Iris pigment epithelial cell (primary cell): ENCODE measurements at regions not wholly inside any gene's neighbourhood (a gene's known extent, or its start where the extent isn't known, plus 50 kb on each side); places are given as distances from the start of the nearest gene placed in this dataset.
"Not testable (repeated sequence)": the region's sequence is repeated elsewhere in the genome, so short reads cannot be mapped to it uniquely, and the experiment has no call there.

Source experiments
- DNase-seq: peaks from one replicate; pipeline ENCODE4 v3.0.0-alpha.2; 2011; ENCODE audit warnings: low read depth

DNA sequence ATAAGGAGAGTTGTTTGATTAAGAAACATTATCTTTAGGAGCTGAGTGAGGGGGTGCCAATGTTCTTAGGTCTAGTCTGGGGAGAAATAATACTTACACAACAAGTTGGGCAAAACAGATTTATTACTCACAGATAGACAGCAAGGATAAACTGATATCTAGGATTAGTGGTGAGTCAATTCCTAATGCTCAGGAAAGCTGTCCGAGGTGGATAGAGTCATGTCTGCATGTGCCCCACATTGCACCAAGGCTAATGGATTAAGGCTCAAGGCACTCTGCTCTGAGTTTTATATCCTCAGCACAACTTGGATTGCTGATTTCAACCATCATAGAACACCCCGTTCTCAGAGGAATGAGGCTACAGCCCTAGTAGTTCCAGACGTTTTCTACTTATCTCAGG lies 1042.3 kb downstream of the OTOL1 start:
- peak; percentile 65 for DNase-seq

DNA sequence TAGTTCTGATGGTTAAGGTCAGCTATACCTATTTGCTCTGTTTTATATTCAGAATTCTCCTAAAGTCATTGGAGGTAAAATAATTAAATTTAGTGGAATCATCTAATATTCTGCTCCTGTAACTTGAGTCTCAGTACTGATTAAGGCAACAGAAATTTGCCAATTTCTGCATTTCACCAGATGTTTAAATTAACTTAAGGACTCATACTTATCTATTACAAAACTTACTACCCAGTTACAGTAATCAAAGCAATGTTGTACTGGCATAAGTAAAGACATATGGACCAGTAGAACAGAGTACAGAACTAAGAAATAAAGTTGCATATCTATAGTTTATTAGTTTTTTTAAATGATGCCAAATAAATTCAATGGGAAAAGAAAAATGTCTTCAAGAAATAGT lies 1043.8 kb downstream of the OTOL1 start:
- no peak for DNase-seq

DNA sequence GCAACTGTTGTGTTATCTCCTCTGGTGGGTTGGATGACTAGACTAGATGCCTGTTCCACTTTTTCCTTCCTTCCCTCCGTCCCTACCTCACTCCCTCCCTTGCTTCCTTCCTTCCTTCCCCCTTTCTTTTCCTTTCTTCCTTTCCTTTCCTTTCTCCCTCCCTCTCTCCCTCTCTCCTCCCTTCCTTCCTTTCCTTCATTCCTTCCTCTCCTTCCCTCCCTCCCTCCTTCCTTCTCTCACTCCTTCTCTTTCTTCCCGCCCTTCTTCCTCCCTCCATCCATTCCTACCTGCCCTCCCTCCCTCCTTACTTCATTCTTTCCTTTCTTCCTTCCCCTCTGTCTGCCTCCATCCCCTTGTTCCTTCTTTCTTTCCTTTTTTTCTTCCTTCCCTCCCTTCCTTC lies 1045.3 kb downstream of the OTOL1 start:
- DNase-seq, result no peak

DNA sequence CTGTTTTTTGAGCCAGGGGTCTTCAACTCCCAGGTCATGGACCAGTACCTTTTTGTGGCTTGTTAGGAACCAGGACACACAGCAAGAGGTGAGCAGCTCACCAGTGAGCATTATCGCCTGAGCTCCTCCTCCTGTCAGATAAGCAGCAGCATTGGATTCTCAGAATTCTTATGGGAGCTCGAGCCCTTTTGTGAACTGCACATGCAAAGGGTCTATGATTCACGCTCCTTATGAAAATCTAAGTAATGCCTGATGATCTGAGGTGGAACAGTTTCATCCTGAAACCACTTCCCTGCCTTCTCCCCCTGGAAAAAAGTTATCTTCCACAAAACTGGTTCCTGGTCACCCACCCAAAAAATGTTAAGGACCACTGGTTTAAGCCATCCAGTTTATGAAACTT lies 1047.6 kb downstream of the OTOL1 start:
- no peak for DNase-seq

DNA sequence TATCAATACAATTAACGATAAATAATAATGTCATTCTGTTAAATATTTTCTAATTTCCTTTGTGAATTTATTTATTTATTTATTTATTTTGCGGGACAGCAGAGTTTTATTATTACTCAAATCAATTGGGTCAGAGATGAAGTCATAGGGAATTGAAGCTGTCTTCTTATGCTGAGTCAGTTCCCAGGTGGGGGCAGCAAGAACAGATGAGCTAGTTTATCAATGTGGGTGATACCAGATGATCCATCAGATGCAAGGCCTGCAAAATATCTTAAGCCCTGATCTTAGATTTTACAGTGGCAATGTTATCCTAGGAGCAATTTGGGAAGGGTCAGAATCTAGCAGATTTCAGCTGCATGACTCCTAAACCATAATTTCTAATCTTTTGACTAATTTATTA lies 1050.3 kb downstream of the OTOL1 start:
- no peak for DNase-seq

DNA sequence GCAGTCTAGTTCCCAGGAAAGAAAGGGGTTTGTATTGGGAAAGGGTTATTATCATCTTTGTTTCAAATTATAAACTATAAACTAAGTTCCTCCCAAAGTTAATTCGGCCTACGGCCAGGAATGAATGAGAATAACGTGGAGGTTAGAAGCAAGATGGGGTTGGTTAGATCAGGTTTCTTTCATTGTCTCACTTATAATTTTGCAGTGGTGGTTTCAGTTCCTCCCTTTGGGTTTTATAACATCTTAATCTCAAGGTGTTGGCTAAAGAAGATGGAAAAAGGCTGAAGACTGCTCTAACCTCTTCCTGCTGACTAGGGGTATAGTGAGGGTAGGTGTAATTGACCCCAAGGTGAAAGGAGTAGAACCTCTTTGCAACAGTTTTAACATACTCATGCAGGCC lies 1050.7 kb downstream of the OTOL1 start:
- DNase-seq, result no peak

DNA sequence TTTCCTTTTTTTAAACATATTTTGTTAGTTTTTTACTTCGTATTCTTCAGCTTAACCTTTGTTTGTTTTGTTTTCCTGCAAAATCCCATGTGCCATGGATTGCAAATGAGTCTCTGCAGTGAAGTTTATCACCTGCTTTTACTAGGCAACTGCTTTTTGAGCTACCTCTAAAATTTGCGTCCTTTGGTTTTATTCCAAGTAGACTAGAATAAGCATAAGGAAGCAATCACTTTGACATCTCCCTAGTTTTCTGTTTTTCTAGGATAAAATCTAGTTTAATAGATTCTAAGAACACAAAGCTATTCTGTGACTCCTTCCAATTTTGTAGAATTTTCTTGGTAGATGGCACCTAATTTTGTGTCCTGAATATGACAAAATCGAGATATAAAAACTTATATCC lies 1059.2 kb downstream of the OTOL1 start:
- no peak for DNase-seq

DNA sequence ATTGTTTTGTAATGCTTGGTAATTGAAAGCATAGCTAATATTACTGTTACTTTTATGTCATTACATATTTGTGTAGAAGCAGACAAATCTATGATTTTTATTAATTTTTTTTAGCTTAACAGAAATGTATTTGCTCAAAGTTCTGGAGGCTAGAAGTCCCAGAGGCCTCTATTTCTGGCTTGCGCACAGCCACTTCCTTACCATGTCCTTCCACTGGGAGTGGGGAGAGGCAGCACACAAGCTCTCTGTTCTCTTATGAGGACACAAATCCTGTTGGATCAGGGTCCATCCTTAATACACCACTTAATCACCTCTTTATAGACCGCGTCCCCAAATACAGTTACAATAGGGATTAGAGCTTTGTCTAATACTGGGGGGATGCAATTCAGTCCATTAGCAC lies 1061.4 kb downstream of the OTOL1 start:
- DNase-seq, result no peak

DNA sequence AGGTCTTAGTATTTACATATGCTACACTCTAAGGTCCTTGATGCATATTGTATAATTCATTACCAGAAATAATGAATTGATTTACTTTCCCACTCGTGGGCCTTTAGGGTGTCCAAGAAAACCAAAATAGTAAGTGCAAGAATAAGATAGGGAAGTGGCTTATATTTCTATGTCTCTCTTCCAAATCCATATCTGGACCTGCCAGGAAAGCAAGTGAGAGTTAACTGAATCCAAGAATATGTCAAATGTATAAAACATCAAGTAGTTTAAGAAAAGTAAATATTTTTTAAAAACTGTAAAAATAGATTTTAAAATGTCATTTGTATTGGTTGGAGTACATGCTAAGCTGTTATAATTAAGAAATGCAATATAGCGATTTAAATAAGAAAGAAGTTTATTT lies 1072.1 kb downstream of the OTOL1 start:
- no peak for DNase-seq

DNA sequence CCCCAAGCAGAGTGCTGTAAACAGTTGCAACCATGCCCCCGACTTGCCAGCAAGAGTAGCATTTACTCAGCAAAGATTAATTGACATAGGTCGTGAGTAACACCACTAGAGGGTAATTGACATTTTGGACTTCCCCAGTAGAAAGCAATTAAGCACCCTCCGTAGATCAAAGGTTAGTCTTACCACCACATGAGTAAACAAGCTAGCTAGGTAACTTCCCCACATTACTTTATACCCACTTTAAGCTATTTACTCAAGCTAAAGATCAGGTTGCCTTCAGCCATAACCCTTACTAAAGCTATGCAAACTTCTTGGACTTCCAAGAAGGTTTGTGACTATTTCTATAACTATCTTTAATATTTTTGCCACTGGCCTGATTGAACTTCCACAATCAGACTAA lies 1072.7 kb downstream of the OTOL1 start:
- DNase-seq, result no peak

DNA sequence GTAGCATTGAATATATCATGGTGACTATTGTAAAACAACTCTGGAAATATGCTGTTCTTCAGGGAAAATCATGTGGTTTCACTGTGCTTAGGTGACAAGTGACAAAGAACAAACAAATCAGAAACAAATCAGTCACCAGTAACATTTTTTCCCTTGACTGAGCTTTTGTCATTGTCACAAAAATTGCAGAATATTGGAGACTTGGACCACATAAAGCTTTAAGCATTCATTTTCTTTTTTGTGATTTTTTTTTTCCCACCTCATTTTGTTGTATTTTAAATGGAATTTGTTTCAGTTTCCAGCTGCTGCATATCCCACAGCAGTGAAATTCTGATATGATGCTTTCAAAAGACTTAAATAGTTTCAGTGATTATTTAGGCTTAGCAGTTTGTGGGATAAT lies 1088.4 kb downstream of the OTOL1 start:
- no peak for DNase-seq

DNA sequence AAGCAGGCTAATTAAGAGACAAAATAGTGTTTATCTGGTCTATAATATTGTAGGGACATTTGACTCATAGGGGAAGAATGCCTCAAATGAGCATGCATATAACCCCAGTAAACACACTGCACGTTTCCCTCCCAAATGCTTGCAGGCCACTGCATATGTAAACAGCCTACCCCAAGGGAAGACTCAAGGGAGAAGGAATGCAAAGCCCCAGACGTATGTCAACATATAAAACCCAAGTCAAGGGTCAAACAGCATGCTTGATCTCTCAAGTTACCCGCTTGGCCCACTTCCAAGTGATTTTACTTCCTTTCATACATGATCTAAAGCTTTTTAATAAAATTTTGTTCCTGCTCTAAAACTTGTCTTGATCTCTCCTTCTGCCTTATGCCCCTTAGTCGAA lies 1090.0 kb downstream of the OTOL1 start:
- peak; percentile 77 for DNase-seq

DNA sequence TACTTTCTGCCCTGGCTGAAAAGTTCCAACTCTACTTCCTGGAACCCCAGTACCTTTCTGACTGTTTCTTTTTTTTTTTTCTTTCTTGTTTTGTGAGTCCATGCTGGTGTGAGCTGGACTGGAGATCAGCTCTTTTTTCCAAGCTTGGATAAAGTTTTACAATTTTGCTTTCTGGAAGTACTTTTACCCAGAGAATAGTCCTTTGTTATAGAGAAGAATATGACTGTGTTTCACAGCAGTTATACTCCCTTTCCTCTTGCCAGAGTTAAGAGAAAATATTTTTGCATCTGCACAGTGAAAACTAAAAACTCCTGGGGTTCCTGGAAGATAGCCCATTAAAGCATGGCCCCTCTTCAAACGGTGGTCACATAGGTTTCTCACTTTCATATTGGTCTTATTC lies 1100.6 kb downstream of the OTOL1 start:
- DNase-seq, result no peak

DNA sequence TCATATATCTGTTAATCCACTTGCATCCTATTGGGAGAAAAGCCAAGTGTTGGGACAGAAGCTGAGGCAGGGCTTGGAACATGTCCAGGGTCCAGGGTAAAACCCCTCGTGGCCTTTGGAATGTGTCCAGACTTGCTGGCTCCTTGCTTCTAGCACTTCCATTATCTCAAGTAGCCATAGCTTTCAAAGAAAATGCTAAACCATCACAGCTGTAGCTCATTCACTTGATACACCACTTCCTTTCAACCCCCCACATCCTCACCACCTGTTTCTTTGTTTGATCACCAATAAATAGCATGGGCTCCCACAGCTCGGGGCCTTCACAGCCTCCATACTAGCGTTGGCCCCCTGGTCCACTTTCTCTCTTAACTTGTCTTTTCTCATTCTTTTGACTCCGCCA lies 1101.9 kb downstream of the OTOL1 start:
- DNase-seq, result peak; percentile 24

DNA sequence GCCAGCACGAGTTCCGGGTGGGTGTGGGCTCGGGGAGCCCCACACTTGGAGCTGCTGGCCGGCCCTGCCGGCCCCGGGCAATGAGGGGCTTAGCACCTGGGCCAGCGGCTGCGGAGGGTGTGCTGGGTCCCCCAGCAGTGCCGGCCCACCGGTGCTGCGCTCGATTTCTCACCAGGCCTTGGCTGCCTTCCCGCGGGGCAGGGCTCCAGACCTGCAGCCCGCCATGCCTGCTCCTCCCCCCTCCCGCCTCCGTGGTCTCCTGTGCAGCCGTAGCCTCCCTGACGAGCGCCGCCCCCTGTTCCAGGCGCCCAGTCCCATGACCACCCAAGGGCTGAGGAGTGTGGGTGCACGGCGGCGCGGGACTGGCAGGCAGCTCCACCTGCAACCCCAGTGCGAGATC lies 1103.1 kb downstream of the OTOL1 start:
- DNase-seq, result not testable (repeated sequence)

DNA sequence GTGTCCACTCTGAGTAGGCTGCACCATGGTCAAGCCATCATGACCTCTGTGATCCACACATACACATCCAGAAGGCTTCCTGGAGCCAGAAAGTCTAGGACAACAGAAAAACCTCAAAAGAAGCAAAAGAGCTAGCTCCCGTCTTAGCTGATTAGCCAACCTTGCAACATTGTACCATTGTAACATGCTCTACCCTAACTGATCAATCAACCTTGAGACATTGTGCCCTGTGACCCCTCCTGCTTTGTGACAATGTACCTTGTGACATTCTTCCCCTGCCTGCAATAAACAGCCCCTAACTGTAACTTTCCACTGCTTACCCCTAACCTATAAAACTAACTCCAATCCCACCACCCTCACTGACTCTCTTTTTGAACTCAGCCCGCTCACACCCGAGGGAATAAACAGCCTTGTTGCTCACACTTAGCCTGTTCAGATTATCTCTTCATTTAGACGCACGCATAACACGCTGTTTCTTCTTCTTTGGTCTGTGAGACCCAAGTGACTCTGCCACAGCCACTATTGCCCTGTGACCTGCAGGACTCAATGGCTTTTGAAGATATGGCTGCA lies 1104.6 kb downstream of the OTOL1 start:
- DNase-seq, result no peak

DNA sequence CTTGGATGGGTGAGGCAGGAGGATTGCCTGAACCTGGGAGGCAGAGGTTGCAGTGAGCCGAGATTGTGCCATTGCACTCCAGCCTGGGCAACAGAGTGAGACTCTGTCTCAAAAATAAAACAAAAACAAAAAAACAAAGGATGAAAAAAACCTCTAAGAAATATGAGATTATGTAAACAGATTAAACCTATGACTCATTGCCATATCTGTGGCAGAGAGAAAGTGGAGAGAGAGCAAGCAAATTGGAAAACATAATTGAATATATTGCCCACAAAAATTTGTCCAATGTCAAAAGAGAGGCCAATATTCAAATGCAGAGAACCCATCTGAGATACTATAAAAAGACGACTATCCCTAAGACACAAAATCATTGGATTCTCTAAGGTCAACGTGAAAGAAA lies 1106.0 kb downstream of the OTOL1 start:
- DNase-seq, result peak; percentile 49

DNA sequence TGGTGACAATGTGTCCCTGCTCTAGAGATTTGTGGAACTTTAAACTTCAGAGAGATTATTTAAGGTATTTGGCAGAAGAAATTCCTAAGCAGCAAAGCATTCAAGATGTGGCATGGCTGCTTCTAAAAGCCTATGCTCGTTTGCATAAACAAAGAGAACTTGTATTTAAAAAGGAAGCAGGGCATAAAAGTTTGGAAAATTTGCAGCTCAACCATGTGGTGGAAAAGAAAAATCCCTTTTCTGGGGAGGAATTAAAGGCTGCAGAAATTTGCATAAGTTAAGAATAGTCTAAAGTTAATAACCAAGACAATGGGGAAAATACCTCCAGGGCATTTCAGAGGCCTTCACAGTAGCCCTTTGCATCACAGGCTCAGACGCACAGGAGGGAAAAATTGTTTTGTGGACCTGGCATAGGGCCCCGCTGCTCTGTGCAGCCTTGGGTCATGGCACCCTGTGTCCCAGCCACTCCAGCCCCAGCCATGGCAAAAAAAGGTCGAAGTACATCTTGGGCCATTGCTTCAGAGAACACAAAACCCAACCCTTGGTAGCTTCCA lies 1109.1 kb downstream of the OTOL1 start:
- DNase-seq, result no peak

DNA sequence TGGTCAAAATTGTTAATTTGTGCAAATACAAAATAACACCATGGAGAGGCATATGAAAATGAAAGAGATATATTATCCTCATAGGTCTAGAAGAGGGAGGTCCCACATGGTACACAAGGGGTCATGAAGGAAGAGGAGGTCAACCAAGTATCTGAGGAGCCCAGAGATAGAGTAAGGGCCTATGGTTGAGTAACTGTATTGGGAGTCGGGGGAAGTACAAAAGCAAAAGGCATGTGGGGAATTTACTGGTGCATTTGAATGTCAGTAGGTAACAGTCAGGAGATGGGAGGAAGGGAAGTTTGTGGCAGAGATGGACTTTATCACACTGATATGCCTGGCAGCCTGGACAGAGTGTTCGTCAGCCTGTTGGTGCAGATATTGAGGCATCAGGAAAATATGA lies 1113.7 kb downstream of the OTOL1 start:
- DNase-seq, result no peak

DNA sequence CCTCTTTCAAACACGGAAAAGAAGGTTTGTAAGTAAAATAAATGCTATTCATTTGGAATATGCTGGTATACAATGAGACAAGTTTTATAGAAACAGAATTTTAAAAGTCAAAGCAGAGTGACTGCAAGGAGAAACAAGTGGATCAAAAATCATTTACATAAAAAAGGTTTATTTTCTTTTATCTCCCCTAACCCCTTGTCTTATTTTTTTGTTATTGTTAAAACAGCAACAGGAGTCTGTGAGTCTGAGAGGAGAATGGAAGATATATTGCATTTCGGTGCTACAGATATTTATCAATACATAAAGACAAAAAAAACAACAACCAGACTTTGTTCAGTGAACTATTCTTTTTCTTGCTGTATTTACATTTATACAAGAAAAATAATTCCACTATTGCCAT lies 1116.4 kb downstream of the OTOL1 start:
- no peak for DNase-seq

DNA sequence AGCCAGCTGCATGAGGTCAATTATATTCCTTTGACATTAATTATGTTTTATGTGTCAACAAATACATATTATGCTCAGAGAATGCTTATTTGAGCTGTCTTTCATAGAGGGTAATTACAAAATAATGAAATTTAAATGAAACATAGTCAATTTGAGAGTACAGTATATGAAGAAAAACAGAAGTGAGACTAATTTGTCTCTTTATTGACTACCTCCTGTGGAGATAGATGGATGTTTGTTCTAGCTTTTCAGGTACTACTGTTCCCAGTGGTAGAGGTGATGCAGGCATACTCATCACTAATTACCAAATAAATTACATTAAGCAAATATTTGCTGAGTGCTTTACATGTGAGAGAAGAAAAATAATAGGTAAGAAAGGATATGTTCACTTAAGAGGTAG lies 1129.6 kb downstream of the OTOL1 start:
- no peak for DNase-seq

DNA sequence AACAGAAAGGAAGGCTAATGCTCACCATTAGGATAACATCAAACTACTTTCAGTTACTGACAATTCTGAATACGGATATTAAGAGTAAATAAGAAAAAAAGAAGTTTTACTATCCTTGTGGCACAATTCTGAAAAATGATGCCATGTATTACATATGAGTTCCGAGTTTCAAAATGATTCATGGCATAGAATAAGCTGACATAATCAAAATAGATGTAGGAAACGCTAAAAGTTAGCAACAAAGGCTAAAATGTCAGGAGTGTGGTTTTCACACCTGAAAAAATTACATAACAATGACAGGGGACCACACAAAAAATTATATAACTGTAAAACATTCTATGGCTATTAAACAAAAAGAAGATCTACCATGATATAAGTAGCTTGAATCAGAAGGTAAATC lies 1131.9 kb downstream of the OTOL1 start:
- DNase-seq, result no peak

DNA sequence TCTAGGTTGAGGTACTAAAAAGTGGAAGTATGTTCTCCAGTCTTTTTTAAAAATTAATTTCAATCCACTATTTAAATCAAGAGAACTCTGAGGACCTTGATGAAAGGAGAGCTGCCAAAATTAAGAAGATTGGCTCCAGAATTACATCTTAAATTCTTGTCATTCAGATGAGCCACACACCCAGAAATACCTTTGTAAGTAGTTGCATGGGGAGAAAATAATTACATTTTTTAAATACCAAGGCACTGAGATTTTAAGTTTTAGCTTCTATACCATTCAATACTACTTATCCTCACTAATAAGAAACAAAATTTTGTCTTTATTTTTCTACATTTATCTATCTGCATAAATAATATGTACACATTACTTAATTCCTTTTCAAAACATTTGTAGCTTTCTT lies 1132.8 kb downstream of the OTOL1 start:
- no peak for DNase-seq

DNA sequence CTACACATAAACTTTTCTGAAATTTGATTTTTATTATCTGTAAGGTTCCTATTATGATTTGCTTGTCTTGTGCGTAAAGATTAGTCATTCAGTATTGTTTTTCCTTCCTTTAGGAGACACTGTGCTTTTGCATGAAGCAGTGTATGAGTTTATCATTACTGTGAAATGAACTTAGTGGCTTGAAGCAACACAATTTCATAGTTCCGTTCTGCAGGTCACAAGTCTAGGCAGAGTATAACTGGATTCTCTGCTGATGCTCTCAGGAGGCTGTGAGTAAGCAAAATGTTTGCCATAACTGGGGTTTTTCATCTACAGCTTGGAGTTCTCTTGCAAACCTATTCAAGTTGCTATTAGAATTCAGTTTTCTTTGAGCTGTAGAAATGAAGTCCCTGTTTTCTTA lies 1136.1 kb downstream of the OTOL1 start:
- DNase-seq, result peak; percentile 17

DNA sequence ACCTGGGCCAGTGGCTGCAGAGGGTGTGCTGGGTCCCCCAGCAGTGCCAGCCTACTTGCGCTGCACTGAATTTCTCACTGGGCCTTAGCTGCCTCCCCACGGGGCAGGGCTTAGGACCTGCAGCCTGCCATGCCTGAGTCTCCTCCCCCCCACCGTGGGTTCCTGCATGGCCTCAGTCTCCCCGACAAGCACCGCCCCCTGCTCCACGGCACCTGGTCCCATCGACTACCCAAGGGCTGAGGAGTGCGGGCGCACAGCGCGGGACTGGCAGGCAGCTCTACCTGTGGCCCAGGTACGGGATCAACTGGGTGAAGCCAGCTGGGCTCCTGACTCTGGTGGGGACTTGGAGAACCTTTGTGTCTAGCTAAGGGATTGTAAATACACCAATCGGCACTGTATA lies 1143.6 kb downstream of the OTOL1 start:
- not testable (repeated sequence) for DNase-seq
